K562 (cell line): ENCODE measurements at regions not wholly inside any gene's neighbourhood (a gene's known extent, or its start where the extent isn't known, plus 50 kb on each side); places are given as distances from the start of the nearest gene placed in this dataset.

ENCODE experiments used
- ATAC-seq: fragments of 200-7000 bp; cut with Tn5 transposase; 3 replicates; pipeline ENCODE4 v1.9.1; 2020; ENCODE audit warnings: moderate library complexity
- BruUV-seq: library from RNA; stranded (reverse); fragments of 400-500 nt; replicated peaks from 2 replicates; lab custom pipeline; 2021; lab: Mats Ljungman, UMichigan
- CTCF ChIA-PET: fragments of 300-600 bp; formaldehyde crosslinking; extraction: SDS; loops from one replicate; lab custom pipeline; 2021; ENCODE audit warnings: low intra/inter-chr PET ratio; lab: Yijun Ruan, JAX
- POLR2A ChIA-PET: fragments of 300-600, 350-650 bp; sonication (Branson Sonifier 250); formaldehyde crosslinking; extraction: SDS; loops from one replicate; lab custom pipeline; 2021; ENCODE audit warnings: antibody characterized with exemption, inconsistent platforms; lab: Yijun Ruan, JAX
- DNase-seq, 4 experiments: peaks; one replicate each; pipeline versions ENCODE4 v3.0.0 to v3.0.0-alpha.2; 2011 to 2018; ENCODE audit warnings: low spot score in 3 of 4, mixed read lengths in 3 of 4; ENCODE audit errors: extremely low read depth in 1 of 4
- FAIRE-seq: peaks from 2 replicates; lab custom pipeline; 2011; peaks lifted over from hg19 to GRCh38; lab: Jason Lieb, UNC
- H2AFZ ChIP-seq: 2 replicates; pipeline ENCODE4 v1.6.0; 2011; ENCODE audit warnings: low read depth, low read length, control low read depth, inconsistent platforms
- H3K27ac ChIP-seq: fragments of 200-600 bp; 3 replicates; pipeline ENCODE4 v1.8.0; 2011; ENCODE audit warnings: low read depth, mild to moderate bottlenecking, control low read depth, inconsistent platforms, low read length, moderate library complexity, mixed read lengths; ENCODE audit errors: extremely low read depth
- H3K27me3 ChIP-seq, 2 experiments: fragments of 300-600 bp in 1 of 2; 2 replicates in 1 of 2; 3 replicates in 1 of 2; pipeline versions ENCODE4 v1.6.0 to v1.8.0; 2011; ENCODE audit warnings: inconsistent platforms in 2 of 2, low read length in 2 of 2, mild to moderate bottlenecking in 1 of 2, mixed read lengths in 1 of 2, moderate library complexity in 1 of 2; ENCODE audit not compliant: control insufficient read depth in 2 of 2, insufficient read depth in 2 of 2
- H3K36me3 ChIP-seq: fragments of 300-600 bp; 3 replicates; pipeline ENCODE4 v1.8.0; 2011; ENCODE audit warnings: mild to moderate bottlenecking, low read length, inconsistent platforms; ENCODE audit not compliant: control insufficient read depth, insufficient read depth
- H3K4me1 ChIP-seq, 2 experiments: fragments of 200-600 bp in 1 of 2; replicated peaks in 1 of 2; 2 replicates in 1 of 2; 3 replicates in 1 of 2; pipeline versions ENCODE4 v1.5.1 to v1.8.0; 2011; ENCODE audit warnings: inconsistent platforms in 2 of 2, low read length in 2 of 2, mild to moderate bottlenecking in 1 of 2, mixed read lengths in 1 of 2, moderate library complexity in 1 of 2; ENCODE audit not compliant: control insufficient read depth in 2 of 2, insufficient read depth in 2 of 2
- H3K4me2 ChIP-seq: 2 replicates; pipeline ENCODE4 v1.6.1; 2011; ENCODE audit warnings: low read length, control low read depth, inconsistent platforms, mixed read lengths; ENCODE audit not compliant: insufficient read depth
- H3K4me3 ChIP-seq: fragments of 200-600 bp; sonication (generic), shearing (Covaris generic); 2 replicates; pipeline ENCODE4 v1.5.1; 2016; ENCODE audit warnings: control low read depth, inconsistent platforms
- H3K79me2 ChIP-seq: fragments of 200-600 bp; 3 replicates; pipeline ENCODE4 v1.8.0; 2011; ENCODE audit warnings: low read length, inconsistent platforms; ENCODE audit not compliant: control insufficient read depth, insufficient read depth
- H3K9ac ChIP-seq, 2 experiments: 2 replicates each; pipeline versions ENCODE4 v1.6.0 to v1.6.1; 2011; ENCODE audit warnings: low read depth in 2 of 2, low read length in 2 of 2, control low read depth in 1 of 2, inconsistent platforms in 1 of 2, mild to moderate bottlenecking in 1 of 2, mixed read lengths in 1 of 2; ENCODE audit not compliant: insufficient read depth in 1 of 2
- H3K9me1 ChIP-seq: one replicate; pipeline ENCODE4 v1.6.0; 2011; ENCODE audit warnings: inconsistent platforms, mild to moderate bottlenecking, low read length, moderate library complexity; ENCODE audit not compliant: control insufficient read depth, insufficient read depth
- H3K9me3 ChIP-seq: replicated peaks from 2 replicates; pipeline ENCODE4 v1.5.1; 2011; ENCODE audit warnings: low read depth, low read length, inconsistent platforms; ENCODE audit not compliant: control insufficient read depth, insufficient read depth
- H4K20me1 ChIP-seq: replicated peaks from 2 replicates; pipeline ENCODE4 v1.6.1; 2011; ENCODE audit warnings: low read length, inconsistent platforms, mixed read lengths; ENCODE audit not compliant: control insufficient read depth, insufficient read depth
- ARID3B ChIP-seq: fragments of 250-450 bp; sonication (Bioruptor Pico); IDR thresholded peaks from 2 replicates; pipeline ENCODE4 v1.4.0; 2020; ENCODE audit warnings: borderline replicate concordance
- CBFA2T2 ChIP-seq: fragments of 450-650 bp; conservative IDR thresholded peaks from 2 replicates; pipeline ENCODE4 v1.6.1; 2017; ENCODE audit warnings: mild to moderate bottlenecking
- SUPT5H ChIP-seq: fragments of 450-650 bp; IDR thresholded peaks from 2 replicates; pipeline ENCODE4 v1.6.1; 2016
- TCF3 ChIP-seq: sonication (generic); formaldehyde crosslinking; IDR thresholded peaks from 2 replicates; pipeline ENCODE4 v1.4.0; 2020; ENCODE audit warnings: mild to moderate bottlenecking, missing genetic modification reagents
- USF2 ChIP-seq: sonication (generic); formaldehyde crosslinking; IDR thresholded peaks from 2 replicates; pipeline ENCODE4 v1.5.0; 2020; ENCODE audit warnings: missing genetic modification reagents
- ZNF518B ChIP-seq: fragments of 250-450 bp; sonication (Bioruptor Pico); IDR thresholded peaks from 2 replicates; pipeline ENCODE4 v1.5.0; 2021; ENCODE audit warnings: mild to moderate bottlenecking, moderate library complexity
- WGBS: fragments of 100-300 bp; shearing (Covaris generic); methylation state at CpG from one replicate; pipeline ENCODE4 v1.1.6; 2016; ENCODE audit warnings: low coverage, mixed read lengths; ENCODE audit not compliant: insufficient coverage; ENCODE audit errors: missing lambda C conversion rate; 5-methylcytosine and 5-hydroxymethylcytosine counted together
- in situ Hi-C: fragments of 300-500 bp; cut with MboI; formaldehyde crosslinking; loops from 4 replicates; pipeline ENCODE4 v1.15.0; 2018; ENCODE audit warnings: inconsistent platforms, mixed read lengths
- intact Hi-C: fragments of 100-400 bp; cut with micrococcal nuclease; formaldehyde crosslinking; loops from 2 replicates; pipeline ENCODE4 v1.14.2; 2022

GRCh38 chr22:47690586-47690985 is 928.1 kb downstream of the TBC1D22A start:
- H3K4me2 ChIP-seq: no peak overlapping the region
- FAIRE-seq: no peak
- no peak for DNase-seq
- H3K4me1 ChIP-seq: no peaks in the 10 kb centered on the region
- POLR2A ChIA-PET: interaction anchor here (0.6 kb wide), 1 partner anchor 89 kb away, joined by 3 read pairs; no protein-coding TSS in a partner anchor
- H3K27me3 ChIP-seq: no peaks in the 10 kb centered on the region
- no peak overlapping the region for H2AFZ ChIP-seq
- TF ChIP-seq SUPT5H: no peak
- TF ChIP-seq ZNF518B: no peak
- no peak for TF ChIP-seq TCF3 (CRISPR knock-in tag)
- no peak for TF ChIP-seq USF2
- TF ChIP-seq CBFA2T2: no peak
- TF ChIP-seq ARID3B (CRISPR knock-in tag): no peak
- no peaks in the 10 kb centered on the region for H3K9me1 ChIP-seq
- H4K20me1 ChIP-seq: no peaks in the 10 kb centered on the region
- no peaks in the 10 kb centered on the region for H3K79me2 ChIP-seq
- WGBS: 100% methylated on average over 2 of the region's 4 CpGs
- peaks cover 38% of the 10 kb centered on the region; the same call in 2 of the 3 replicates for H3K36me3 ChIP-seq
- no peak overlapping the region for H3K27ac ChIP-seq
- no peak for ATAC-seq
- no peak overlapping the region for H3K4me3 ChIP-seq
- no peaks in the 10 kb centered on the region for H3K9me3 ChIP-seq
- CTCF ChIA-PET: no interaction called here
- intact Hi-C loops (no loop called here), in situ Hi-C loops (no loop called here)
- no peak overlapping the region for H3K9ac ChIP-seq
- BruUV-seq: no TSS peak
